ENCODE measurements at regions not wholly inside any gene's neighbourhood (a gene's known extent, or its start where the extent isn't known, plus 50 kb on each side); places are given as distances from the start of the nearest gene placed in this dataset.

DNA sequence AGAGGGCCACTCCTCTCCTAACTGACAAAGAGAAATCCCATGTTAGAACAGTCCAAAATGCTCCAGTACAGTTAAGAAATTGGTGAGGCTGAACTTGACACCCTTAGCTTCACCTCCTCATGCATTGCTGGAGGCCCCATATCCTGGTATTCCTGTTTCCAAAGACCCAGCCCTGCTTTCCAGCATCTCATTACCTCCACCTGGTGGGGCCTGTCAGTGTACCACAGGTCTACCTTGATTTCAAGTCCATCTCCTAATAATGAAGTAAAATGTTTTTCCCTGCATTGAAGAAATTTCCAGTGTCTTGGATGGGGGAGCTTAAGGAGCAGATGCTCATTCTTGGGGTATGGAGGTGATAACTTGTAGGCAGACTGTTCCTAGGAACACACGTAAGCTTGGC lies 70.6 kb upstream of the S1PR3 start:
- no peak for DNase-seq (ENCODE audit: low spot score)
- no peaks in the 10 kb centered on the region for H3K9me3 ChIP-seq (ENCODE audit: severe bottlenecking)
- H3K27ac ChIP-seq (ENCODE audit: poor library complexity, severe bottlenecking) = no peak overlapping the region
- H3K4me1 ChIP-seq (ENCODE audit: insufficient read depth, poor library complexity, severe bottlenecking) = no peaks in the 10 kb centered on the region
- H3K27me3 ChIP-seq (ENCODE audit: insufficient read depth, poor library complexity, severe bottlenecking) = no peaks in the 10 kb centered on the region
- no peaks in the 10 kb centered on the region for H3K36me3 ChIP-seq (ENCODE audit: low read depth)
- no peak for ATAC-seq (ENCODE audit: low read depth)
- H3K4me3 ChIP-seq (ENCODE audit: severe bottlenecking) = no peak overlapping the region
- TF ChIP-seq, protein P1, sequence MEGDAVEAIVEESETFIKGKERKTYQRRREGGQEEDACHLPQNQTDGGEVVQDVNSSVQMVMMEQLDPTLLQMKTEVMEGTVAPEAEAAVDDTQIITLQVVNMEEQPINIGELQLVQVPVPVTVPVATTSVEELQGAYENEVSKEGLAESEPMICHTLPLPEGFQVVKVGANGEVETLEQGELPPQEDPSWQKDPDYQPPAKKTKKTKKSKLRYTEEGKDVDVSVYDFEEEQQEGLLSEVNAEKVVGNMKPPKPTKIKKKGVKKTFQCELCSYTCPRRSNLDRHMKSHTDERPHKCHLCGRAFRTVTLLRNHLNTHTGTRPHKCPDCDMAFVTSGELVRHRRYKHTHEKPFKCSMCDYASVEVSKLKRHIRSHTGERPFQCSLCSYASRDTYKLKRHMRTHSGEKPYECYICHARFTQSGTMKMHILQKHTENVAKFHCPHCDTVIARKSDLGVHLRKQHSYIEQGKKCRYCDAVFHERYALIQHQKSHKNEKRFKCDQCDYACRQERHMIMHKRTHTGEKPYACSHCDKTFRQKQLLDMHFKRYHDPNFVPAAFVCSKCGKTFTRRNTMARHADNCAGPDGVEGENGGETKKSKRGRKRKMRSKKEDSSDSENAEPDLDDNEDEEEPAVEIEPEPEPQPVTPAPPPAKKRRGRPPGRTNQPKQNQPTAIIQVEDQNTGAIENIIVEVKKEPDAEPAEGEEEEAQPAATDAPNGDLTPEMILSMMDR (IDR thresholded peaks at IDR 0.05; ENCODE audit: poor library complexity, severe bottlenecking) = no peak

DNA sequence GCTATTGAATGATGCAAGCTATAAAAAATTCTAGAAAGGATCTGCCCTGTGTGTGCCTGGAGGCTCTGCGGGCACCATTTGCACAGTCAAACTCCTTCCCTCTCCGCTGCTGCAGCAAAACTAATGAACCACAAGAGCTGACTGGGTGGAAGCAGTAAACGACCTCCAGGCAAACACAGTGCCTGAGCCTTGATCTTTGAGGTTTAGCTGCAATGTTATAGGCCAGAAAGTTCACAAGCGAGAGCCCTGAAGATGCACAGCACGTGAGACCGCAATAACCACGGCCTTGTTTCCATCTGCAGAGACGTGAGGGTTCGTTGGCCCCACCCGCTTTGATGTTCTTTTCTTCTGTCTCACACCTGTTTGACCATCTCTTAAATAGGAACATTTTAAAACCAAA lies 69.2 kb upstream of the S1PR3 start:
- Histone ChIP-seq H3K9me3 (ENCODE audit: severe bottlenecking) (no peaks in the 10 kb centered on the region), H3K36me3 (ENCODE audit: low read depth) (no peaks in the 10 kb centered on the region), H3K4me3 (ENCODE audit: severe bottlenecking) (no peak overlapping the region), H3K27ac (ENCODE audit: poor library complexity, severe bottlenecking) (no peak overlapping the region), H3K4me1 (ENCODE audit: insufficient read depth, poor library complexity, severe bottlenecking) (no peaks in the 10 kb centered on the region), H3K27me3 (ENCODE audit: insufficient read depth, poor library complexity, severe bottlenecking) (no peaks in the 10 kb centered on the region)
- TF ChIP-seq, protein P1 (IDR thresholded peaks at IDR 0.05; ENCODE audit: poor library complexity, severe bottlenecking) = no peak
- ATAC-seq (ENCODE audit: low read depth) (no peak; the same call in 2 of the 3 replicates), DNase-seq (ENCODE audit: low spot score) (no peak)

DNA sequence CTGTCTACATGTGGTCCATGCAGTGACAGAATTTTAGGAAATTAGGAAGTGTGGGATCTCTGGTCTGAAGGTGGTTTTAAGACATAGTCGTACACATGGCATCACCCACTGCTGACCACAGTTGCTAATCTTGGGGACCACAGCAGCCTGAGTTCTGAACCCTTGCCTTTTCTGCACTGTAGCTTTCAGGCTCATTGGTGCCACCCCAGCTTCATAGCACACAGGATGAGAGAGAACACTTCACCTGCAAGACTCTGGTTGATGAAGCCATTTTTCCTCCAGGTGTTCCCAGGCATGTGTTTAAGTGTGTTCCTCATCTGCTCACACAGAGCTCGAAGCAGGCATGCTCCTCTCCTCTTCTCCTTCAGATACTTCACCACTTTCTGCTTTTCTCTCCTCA lies 68.2 kb upstream of the S1PR3 start:
- Histone ChIP-seq H3K4me3 (ENCODE audit: severe bottlenecking) (no peak overlapping the region), H3K27ac (ENCODE audit: poor library complexity, severe bottlenecking) (no peak overlapping the region), H3K27me3 (ENCODE audit: insufficient read depth, poor library complexity, severe bottlenecking) (no peaks in the 10 kb centered on the region), H3K36me3 (ENCODE audit: low read depth) (no peaks in the 10 kb centered on the region), H3K9me3 (ENCODE audit: severe bottlenecking) (no peaks in the 10 kb centered on the region), H3K4me1 (ENCODE audit: insufficient read depth, poor library complexity, severe bottlenecking) (no peaks in the 10 kb centered on the region)
- no peak for DNase-seq (ENCODE audit: low spot score)
- TF ChIP-seq, protein P1 (IDR thresholded peaks at IDR 0.05; ENCODE audit: poor library complexity, severe bottlenecking) = no peak
- ATAC-seq (ENCODE audit: low read depth) = no peak

DNA sequence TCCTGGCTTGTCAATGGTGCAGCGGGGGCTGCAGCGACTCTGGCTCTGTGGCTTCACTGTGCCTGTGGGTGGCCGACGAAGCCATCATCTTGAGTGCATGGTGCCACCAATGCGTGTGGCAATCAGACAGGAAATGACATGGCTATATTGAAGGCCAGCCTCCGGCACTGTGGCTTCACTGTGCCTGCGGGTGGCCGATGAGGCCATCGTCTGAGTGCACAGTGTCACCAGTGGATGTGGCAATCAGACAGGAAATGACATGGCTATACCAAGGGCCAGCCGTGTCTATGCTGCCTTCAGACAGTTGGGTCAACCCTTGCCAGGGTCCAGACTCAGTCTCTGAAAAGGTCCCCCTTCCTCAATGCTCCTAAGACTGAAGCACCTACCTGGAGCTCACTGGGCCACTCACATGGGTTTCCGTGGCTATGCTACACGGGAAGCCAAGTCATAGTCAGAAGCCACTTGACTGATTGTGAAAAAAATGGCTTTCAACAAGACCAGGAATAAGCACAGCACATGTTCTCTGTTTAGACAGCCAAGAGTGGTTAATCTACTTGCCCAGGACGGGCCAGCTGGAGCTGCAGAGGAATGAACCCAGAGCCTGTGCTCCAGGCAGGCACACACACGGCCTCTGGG lies 67.5 kb upstream of the S1PR3 start:
- no peak overlapping the region for H3K4me3 ChIP-seq (ENCODE audit: severe bottlenecking)
- H3K27ac ChIP-seq (ENCODE audit: poor library complexity, severe bottlenecking) = no peak overlapping the region
- no peaks in the 10 kb centered on the region for H3K27me3 ChIP-seq (ENCODE audit: insufficient read depth, poor library complexity, severe bottlenecking)
- no peaks in the 10 kb centered on the region for H3K4me1 ChIP-seq (ENCODE audit: insufficient read depth, poor library complexity, severe bottlenecking)
- ATAC-seq (ENCODE audit: low read depth) (no peak), DNase-seq (ENCODE audit: low spot score) (no peak)
- TF ChIP-seq, protein P1 (IDR thresholded peaks at IDR 0.05; ENCODE audit: poor library complexity, severe bottlenecking) = no peak
- H3K9me3 ChIP-seq (ENCODE audit: severe bottlenecking) = no peaks in the 10 kb centered on the region
- H3K36me3 ChIP-seq (ENCODE audit: low read depth) = no peaks in the 10 kb centered on the region

DNA sequence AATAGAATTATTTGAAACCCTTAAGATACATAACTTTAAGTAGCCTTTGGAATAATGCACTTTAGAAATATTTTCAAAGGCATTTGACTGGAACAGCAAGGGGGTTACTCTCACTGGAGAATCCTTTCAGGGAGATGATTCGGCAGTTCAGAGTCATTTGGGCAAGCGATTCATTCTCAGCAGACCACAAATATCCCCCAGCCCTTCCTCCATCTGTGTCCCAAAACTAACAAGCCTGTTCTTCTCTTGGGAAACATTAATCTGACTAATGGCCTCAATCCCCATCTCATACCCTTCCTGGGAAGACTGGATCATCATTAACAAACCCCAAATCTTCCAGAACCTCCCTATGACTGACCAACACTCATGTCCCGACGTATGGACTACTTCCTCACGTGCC lies 65.8 kb upstream of the S1PR3 start:
- ATAC-seq (ENCODE audit: low read depth) = no peak
- DNase-seq (ENCODE audit: low spot score) = no peak
- H3K27me3 ChIP-seq (ENCODE audit: insufficient read depth, poor library complexity, severe bottlenecking) = no peaks in the 10 kb centered on the region
- H3K4me1 ChIP-seq (ENCODE audit: insufficient read depth, poor library complexity, severe bottlenecking) = no peaks in the 10 kb centered on the region
- no peak overlapping the region for H3K4me3 ChIP-seq (ENCODE audit: severe bottlenecking)
- no peaks in the 10 kb centered on the region for H3K36me3 ChIP-seq (ENCODE audit: low read depth)
- no peak overlapping the region for H3K27ac ChIP-seq (ENCODE audit: poor library complexity, severe bottlenecking)
- no peaks in the 10 kb centered on the region for H3K9me3 ChIP-seq (ENCODE audit: severe bottlenecking)
- TF ChIP-seq, protein P1 (IDR thresholded peaks at IDR 0.05; ENCODE audit: poor library complexity, severe bottlenecking) = no peak

Data from RWPE2 (cell line).